ENCODE measurements at regions not wholly inside any gene's neighbourhood (a gene's known extent, or its start where the extent isn't known, plus 50 kb on each side); places are given as distances from the start of the nearest gene placed in this dataset.

DNA sequence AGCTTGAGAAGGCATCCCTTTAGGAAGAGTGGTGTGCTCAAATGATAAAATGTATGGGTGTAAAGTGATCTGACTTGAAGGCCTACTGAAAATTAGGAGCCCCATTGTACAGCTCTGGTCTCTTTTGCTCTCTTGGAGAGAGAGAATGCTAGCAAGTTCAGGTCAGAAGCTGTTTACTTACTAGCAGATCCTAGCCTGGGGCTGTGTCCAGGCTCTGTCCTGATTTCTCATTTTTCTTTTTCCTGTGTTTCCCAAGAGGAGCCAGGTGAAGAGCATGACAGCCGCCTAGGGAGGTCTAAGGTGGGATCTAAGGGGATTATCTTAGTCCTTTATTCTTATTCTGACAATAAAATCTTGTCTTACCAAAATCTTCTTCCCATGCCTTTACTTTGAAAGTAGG lies 272.8 kb downstream of the NNT start:
- Histone ChIP-seq H3K56ac (ENCODE audit: insufficient read length, low read depth, low read length) (no peak overlapping the region), H2AFZ (ENCODE audit: low read length) (no peak overlapping the region), H3K4me1 (ENCODE audit: insufficient read depth, low read length) (no peaks in the 10 kb centered on the region), H3K23me2 (ENCODE audit: insufficient read length, low read depth, low read length, poor library complexity, severe bottlenecking) (no peaks in the 10 kb centered on the region), H3K9ac (ENCODE audit: extremely low read depth, insufficient read length, low read length) (no peak overlapping the region), H2BK20ac (ENCODE audit: low read depth, low read length, poor library complexity, severe bottlenecking) (no peak overlapping the region), H3K4me2 (ENCODE audit: insufficient read depth, insufficient read length, low read length) (no peak overlapping the region), H3K4ac (ENCODE audit: low read depth, low read length) (no peak overlapping the region), H2AK5ac (ENCODE audit: insufficient read length, low read length) (no peak overlapping the region), H2BK12ac (ENCODE audit: insufficient read length, low read depth, low read length) (no peak overlapping the region), H3K27me3 (ENCODE audit: insufficient read depth, low read length) (no peaks in the 10 kb centered on the region), H3K79me1 (ENCODE audit: insufficient read depth, low read depth, low read length, poor library complexity, severe bottlenecking) (no peaks in the 10 kb centered on the region), H2BK120ac (ENCODE audit: low read depth, low read length, poor library complexity, severe bottlenecking) (no peak overlapping the region), H4K91ac (ENCODE audit: insufficient read length, low read depth, low read length) (no peak overlapping the region), H3K18ac (ENCODE audit: insufficient read length, low read depth, low read length) (no peak overlapping the region), H3K23ac (ENCODE audit: insufficient read length, low read depth, low read length) (no peak overlapping the region), H3K9me3 (ENCODE audit: control insufficient read depth, low read depth, low read length) (no peaks in the 10 kb centered on the region), H2BK15ac (ENCODE audit: low read depth, low read length) (no peak overlapping the region), H2BK5ac (ENCODE audit: insufficient read length, low read length) (no peak overlapping the region), H3K14ac (ENCODE audit: insufficient read depth, low read length) (no peak overlapping the region), H4K20me1 (ENCODE audit: control insufficient read depth, insufficient read depth, insufficient read length) (no peaks in the 10 kb centered on the region), H3T11ph (ENCODE audit: low read length) (no peak overlapping the region), H3K79me2 (ENCODE audit: insufficient read depth, low read length) (no peaks in the 10 kb centered on the region), H4K8ac (replicated peaks; ENCODE audit: insufficient read length, low read depth, low read length) (no peak overlapping the region), H3K27ac (ENCODE audit: insufficient read length, low read depth, low read length) (no peak overlapping the region), H4K5ac (ENCODE audit: insufficient read length, low read depth, low read length) (no peak overlapping the region)
- no peak overlapping the region for H3K4me3 Mint-ChIP-seq
- DNase-seq = no peak
- H3K36me3 Mint-ChIP-seq (ENCODE audit: insufficient read depth in 1 of 3, low read depth in 3 of 3) = no peaks in the 10 kb centered on the region
- no peaks in the 10 kb centered on the region for H3K9me3 Mint-ChIP-seq
- TF ChIP-seq, protein P1, sequence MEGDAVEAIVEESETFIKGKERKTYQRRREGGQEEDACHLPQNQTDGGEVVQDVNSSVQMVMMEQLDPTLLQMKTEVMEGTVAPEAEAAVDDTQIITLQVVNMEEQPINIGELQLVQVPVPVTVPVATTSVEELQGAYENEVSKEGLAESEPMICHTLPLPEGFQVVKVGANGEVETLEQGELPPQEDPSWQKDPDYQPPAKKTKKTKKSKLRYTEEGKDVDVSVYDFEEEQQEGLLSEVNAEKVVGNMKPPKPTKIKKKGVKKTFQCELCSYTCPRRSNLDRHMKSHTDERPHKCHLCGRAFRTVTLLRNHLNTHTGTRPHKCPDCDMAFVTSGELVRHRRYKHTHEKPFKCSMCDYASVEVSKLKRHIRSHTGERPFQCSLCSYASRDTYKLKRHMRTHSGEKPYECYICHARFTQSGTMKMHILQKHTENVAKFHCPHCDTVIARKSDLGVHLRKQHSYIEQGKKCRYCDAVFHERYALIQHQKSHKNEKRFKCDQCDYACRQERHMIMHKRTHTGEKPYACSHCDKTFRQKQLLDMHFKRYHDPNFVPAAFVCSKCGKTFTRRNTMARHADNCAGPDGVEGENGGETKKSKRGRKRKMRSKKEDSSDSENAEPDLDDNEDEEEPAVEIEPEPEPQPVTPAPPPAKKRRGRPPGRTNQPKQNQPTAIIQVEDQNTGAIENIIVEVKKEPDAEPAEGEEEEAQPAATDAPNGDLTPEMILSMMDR (conservative IDR thresholded peaks at IDR 0.05) = no peak
- peaks cover 3 to 4% of the 10 kb centered on the region in 2 experiments; a peak in 2 of 4 replicates for H3K4me1 Mint-ChIP-seq
- no peaks in the 10 kb centered on the region for H3K27me3 Mint-ChIP-seq (ENCODE audit: low read depth)
- H3K27ac Mint-ChIP-seq = no peak overlapping the region
- no CpG with 5 or more reads among the region's 1 CpG for WGBS (ENCODE audit: extremely low coverage, insufficient read length, low lambda C conversion rate)

Data from H9 (cell line).